K562 (cell line): ENCODE measurements at regions not wholly inside any gene's neighbourhood (a gene's known extent, or its start where the extent isn't known, plus 50 kb on each side); places are given as distances from the start of the nearest gene placed in this dataset.

Experiments used
- CTCF ChIP-seq, 3 experiments: IDR thresholded peaks in 2 of 3; conservative IDR thresholded peaks in 1 of 3; 2 replicates each; pipeline ENCODE4 v1.5.1; 2011 to 2012; ENCODE audit warnings: low read length in 3 of 3, mild to moderate bottlenecking in 3 of 3, control low read depth in 2 of 3, improper control_type of control experiment in 1 of 3, inconsistent platforms in 1 of 3, low read depth in 1 of 3, mixed read lengths in 1 of 3, moderate library complexity in 1 of 3; ENCODE audit not compliant: insufficient read depth in 2 of 3
- E4F1 ChIP-seq: fragments of 250-450 bp; sonication (Bioruptor Pico); IDR thresholded peaks from 2 replicates; pipeline ENCODE4 v1.5.0; 2021; ENCODE audit warnings: mild to moderate bottlenecking, borderline replicate concordance
- ELF4 ChIP-seq: fragments of 450-650 bp; formaldehyde crosslinking; IDR thresholded peaks from 2 replicates; pipeline ENCODE4 v1.4.0; 2022; ENCODE audit warnings: missing genetic modification characterization

- TF ChIP-seq ELF4 (CRISPR knock-in tag) (no peak), E4F1 (no peak), CTCF (IDR thresholded peaks at IDR 0.05 in 2 of 3, conservative IDR thresholded peaks at IDR 0.05 in 1 of 3; ENCODE audit: insufficient read depth in 2 of 3, low read depth in 1 of 3, low read length in 3 of 3) (no peak)
Measured at GRCh38 chr4:64643841-64644240, 234.6 kb upstream of the TECRL start.
